Tibial nerve (tissue), 4 donors: ENCODE measurements at regions not wholly inside any gene's neighbourhood (a gene's known extent, or its start where the extent isn't known, plus 50 kb on each side); places are given as distances from the start of the nearest gene placed in this dataset.

Experiments
- DNase-seq, 2 donors: peaks; one replicate each; pipeline ENCODE4 v3.0.0-alpha.2; 2019; ENCODE audit warnings: low spot score in 2 of 2
- H3K27ac ChIP-seq, 4 donors: fragments of 200-600 bp; sonication (generic) in 3 of 4; one replicate each; pipeline ENCODE4 v1.5.1; 2017 to 2019; ENCODE audit warnings: mild to moderate bottlenecking in 1 of 4
- H3K27me3 ChIP-seq, 2 donors: fragments of 200-600 bp; sonication (generic) in 1 of 2; one replicate each; pipeline versions ENCODE4 v1.5.1 to v1.6.0; 2017 to 2019
- H3K36me3 ChIP-seq, 3 donors: fragments of 200-600 bp; sonication (generic); one replicate each; pipeline ENCODE4 v1.5.1; 2018 to 2019
- H3K4me1 ChIP-seq, 4 donors: fragments of 200-600 bp; sonication (generic) in 3 of 4; one replicate each; pipeline ENCODE4 v1.5.1; 2017 to 2019
- H3K4me3 ChIP-seq, 4 donors: fragments of 200-600 bp; sonication (generic) in 3 of 4; one replicate each; pipeline ENCODE4 v1.5.1; 2017 to 2019; ENCODE audit warnings: mild to moderate bottlenecking in 1 of 4, moderate library complexity in 1 of 4
- H3K9me3 ChIP-seq, 4 donors: fragments of 200-600 bp; sonication (generic) in 3 of 4; one replicate each; pipeline ENCODE4 v1.5.1; 2017 to 2019
- EP300 ChIP-seq, 2 donors: sonication (generic); formaldehyde crosslinking; IDR thresholded peaks; one replicate each; pipeline ENCODE4 v1.6.1; 2017; ENCODE audit warnings: antibody characterized with exemption in 2 of 2, mild to moderate bottlenecking in 1 of 2
- POLR2A ChIP-seq, 2 donors: fragments of 450-650 bp; IDR thresholded peaks; one replicate each; pipeline ENCODE4 v1.6.1; 2017; ENCODE audit warnings: antibody characterized with exemption in 2 of 2, mild to moderate bottlenecking in 2 of 2, moderate library complexity in 2 of 2
- WGBS, 2 donors: methylation state at CpG; one replicate each; pipeline ENCODE4 v1.1.5; 2018; 5-methylcytosine and 5-hydroxymethylcytosine counted together
- TF ChIP-seq, protein P1 (sequence below), 5 experiments: fragments of 200-600 bp in 3 of 5; fragments of 450-650 bp in 2 of 5; sonication (generic) in 3 of 5; IDR thresholded peaks; one replicate each; pipeline ENCODE4 v1.5.1; 2016 to 2019; ENCODE audit warnings: antibody characterized with exemption in 5 of 5, mild to moderate bottlenecking in 3 of 5, moderate library complexity in 2 of 5

DNA sequence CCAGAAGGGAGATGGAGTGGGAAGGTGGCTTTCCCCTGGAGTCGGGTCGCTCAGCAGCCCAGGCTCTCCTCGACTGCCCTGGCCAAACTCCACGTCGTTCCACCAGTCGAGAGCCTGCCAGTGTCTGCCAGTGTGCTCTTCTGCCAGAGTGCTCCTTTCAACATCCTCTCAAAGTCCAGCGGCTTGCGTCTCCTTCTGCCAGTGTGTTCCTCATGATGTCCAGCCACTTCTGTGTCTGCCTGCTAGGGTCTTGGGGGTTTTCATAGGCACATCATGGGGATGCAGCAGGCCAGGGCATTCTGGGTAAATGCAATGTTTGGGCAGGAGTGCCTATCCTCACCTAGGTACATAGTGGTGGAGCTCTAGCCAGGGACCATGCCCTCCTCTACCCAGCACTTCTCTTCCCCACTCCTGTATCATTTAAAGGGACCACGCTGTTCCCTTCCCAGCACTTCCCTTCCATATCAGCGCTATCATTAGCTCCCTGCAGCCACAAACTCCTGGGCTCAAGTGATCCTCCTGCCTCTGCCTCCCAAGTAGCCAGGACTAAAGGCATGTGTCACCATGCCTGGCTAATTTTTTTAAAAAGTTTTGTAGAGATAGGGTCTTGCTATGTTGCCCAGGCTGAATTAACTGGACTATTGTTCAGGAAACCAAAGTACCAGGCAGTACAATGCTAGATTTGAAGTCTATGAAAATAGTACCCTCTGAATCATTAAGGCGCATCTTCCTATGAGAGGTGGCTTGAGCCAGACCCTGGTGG is 62.9 kb upstream of the CLDN5 start:
- Histone ChIP-seq H3K27ac (no peak overlapping the region), H3K27me3 (no peaks in the 10 kb centered on the region), H3K4me3 (no peak overlapping the region), H3K9me3 (no peaks in the 10 kb centered on the region), H3K36me3 (no peaks in the 10 kb centered on the region), H3K4me1 (no peaks in the 10 kb centered on the region)
- TF ChIP-seq EP300 (IDR thresholded peaks at IDR 0.05) (no peak), POLR2A (IDR thresholded peaks at IDR 0.05) (no peak)
- TF ChIP-seq, protein P1, sequence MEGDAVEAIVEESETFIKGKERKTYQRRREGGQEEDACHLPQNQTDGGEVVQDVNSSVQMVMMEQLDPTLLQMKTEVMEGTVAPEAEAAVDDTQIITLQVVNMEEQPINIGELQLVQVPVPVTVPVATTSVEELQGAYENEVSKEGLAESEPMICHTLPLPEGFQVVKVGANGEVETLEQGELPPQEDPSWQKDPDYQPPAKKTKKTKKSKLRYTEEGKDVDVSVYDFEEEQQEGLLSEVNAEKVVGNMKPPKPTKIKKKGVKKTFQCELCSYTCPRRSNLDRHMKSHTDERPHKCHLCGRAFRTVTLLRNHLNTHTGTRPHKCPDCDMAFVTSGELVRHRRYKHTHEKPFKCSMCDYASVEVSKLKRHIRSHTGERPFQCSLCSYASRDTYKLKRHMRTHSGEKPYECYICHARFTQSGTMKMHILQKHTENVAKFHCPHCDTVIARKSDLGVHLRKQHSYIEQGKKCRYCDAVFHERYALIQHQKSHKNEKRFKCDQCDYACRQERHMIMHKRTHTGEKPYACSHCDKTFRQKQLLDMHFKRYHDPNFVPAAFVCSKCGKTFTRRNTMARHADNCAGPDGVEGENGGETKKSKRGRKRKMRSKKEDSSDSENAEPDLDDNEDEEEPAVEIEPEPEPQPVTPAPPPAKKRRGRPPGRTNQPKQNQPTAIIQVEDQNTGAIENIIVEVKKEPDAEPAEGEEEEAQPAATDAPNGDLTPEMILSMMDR (IDR thresholded peaks at IDR 0.05), result no peak
- WGBS, 2 donors, result 70 to 76% methylated on average over 11 of the region's 11 CpGs
- DNase-seq, result no peak

DNA sequence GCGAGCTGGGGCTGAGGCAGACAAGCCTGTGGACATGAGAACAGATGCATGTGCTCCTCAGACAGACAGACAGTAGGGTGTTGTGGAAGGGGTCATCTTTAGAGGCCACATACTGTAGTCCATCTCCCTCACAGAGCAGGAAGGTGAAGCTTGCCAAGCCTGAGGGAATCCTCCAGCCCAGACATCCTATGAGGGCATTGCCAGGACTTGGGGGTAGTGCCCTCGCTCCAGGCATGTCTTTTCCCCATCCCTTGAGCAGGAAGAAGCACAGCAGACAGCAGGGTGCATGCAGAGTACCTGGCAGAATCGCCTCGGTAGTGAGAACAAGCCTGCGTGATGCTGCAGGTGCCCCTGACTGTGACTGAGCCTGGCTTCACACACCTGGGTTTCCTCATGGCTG is 66.5 kb upstream of the CLDN5 start:
- no peak for DNase-seq
- no peaks in the 10 kb centered on the region for H3K36me3 ChIP-seq
- no peak overlapping the region for H3K27ac ChIP-seq
- H3K27me3 ChIP-seq, result no peaks in the 10 kb centered on the region
- 83 to 90% methylated on average over 5 of the region's 5 CpGs for WGBS, 2 donors
- no peaks in the 10 kb centered on the region for H3K4me1 ChIP-seq
- no peak overlapping the region for H3K4me3 ChIP-seq
- no peaks in the 10 kb centered on the region for H3K9me3 ChIP-seq
- TF ChIP-seq POLR2A (IDR thresholded peaks at IDR 0.05) (no peak), EP300 (IDR thresholded peaks at IDR 0.05) (no peak)
- TF ChIP-seq, protein P1 (IDR thresholded peaks at IDR 0.05), result no peak

DNA sequence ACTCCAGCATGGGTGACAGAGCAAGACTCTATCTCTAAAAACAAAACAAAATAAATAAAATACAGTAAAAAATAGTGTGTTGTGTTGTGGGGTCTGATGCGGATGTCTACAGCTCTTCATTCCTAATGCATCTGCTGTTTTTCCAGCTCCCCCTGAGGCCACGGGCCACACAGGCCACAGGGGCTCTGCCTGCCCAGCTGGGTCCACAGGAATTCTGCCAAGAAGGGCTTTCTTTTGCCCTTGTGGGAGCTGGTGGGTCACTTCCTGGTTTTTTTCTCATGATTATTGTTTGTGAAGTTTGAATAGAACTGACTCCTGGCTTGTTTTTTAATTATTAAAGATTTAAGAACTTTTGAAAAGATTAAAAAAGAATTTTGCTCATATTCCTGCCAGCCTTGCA is 67.4 kb upstream of the CLDN5 start:
- TF ChIP-seq POLR2A (IDR thresholded peaks at IDR 0.05) (no peak), EP300 (IDR thresholded peaks at IDR 0.05) (no peak)
- TF ChIP-seq, protein P1 (IDR thresholded peaks at IDR 0.05), result no peak

DNA sequence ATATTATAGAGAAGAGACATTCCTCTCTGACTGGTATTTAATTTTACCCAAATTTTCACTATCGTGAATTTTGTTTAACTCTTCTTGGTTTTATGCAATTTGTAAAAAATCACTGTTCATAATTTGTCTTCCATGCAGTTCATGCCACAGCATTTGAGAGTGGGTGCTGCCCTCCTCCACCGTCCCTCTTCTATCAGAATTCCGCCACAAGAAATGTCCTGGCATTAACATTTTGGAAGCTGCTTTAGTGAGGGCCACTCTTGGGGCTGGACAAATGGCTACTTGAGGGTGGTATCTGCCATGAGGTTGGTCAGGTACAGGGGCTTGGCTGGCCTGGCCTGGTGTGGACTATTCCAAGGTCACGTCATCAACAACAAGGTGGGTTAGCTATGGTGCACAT is 68.3 kb upstream of the CLDN5 start:
- no peak overlapping the region for H3K4me3 ChIP-seq
- no peaks in the 10 kb centered on the region for H3K9me3 ChIP-seq
- no peak for DNase-seq
- H3K27ac ChIP-seq, result no peak overlapping the region
- WGBS, 2 donors, result 81 to 88% methylated on average over 4 of the region's 4 CpGs
- H3K27me3 ChIP-seq, result no peaks in the 10 kb centered on the region
- TF ChIP-seq POLR2A (IDR thresholded peaks at IDR 0.05) (no peak), EP300 (IDR thresholded peaks at IDR 0.05) (no peak)
- TF ChIP-seq, protein P1 (IDR thresholded peaks at IDR 0.05), result no peak
- H3K4me1 ChIP-seq, result no peaks in the 10 kb centered on the region
- no peaks in the 10 kb centered on the region for H3K36me3 ChIP-seq

More for the DNA sequence above, 67.4 kb upstream of the CLDN5 start:
- H3K27ac ChIP-seq, result no peak overlapping the region
- no peaks in the 10 kb centered on the region for H3K4me1 ChIP-seq
- no peak overlapping the region for H3K4me3 ChIP-seq
- no peak for DNase-seq
- H3K9me3 ChIP-seq, result no peaks in the 10 kb centered on the region
- no peaks in the 10 kb centered on the region for H3K36me3 ChIP-seq
- WGBS, 2 donors, result 23 to 34% methylated on average over 2 of the region's 2 CpGs
- no peaks in the 10 kb centered on the region for H3K27me3 ChIP-seq

DNA sequence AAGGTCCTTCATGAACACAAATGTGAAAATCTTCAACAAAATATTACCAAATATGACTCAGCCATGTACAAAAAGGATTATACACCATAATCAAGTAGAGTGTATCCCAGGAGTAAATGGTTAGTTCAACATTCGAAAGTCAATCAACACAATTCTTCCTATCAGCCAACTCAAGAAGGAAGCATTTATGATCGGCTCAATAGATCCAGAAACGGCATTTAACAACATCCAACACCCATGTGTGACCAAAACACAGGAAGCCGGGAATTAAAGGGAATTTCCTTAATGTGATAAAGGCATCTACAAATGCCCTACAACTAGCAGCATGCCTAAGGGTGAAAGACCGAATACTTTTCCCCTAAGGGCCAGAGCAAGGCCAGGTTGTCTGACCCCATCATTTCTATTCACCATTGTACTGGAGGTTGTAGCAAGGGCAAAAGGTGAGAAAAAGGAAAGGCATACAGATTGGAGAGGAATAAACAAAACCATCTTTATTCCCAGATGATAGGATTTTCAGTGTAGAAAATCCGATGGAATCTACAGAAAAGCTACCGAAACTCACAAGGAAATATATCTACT is 69.9 kb upstream of the CLDN5 start:
- H3K4me3 ChIP-seq, result no peak overlapping the region
- no peaks in the 10 kb centered on the region for H3K9me3 ChIP-seq
- no peak overlapping the region for H3K27ac ChIP-seq
- TF ChIP-seq EP300 (IDR thresholded peaks at IDR 0.05) (no peak), POLR2A (IDR thresholded peaks at IDR 0.05) (no peak)
- TF ChIP-seq, protein P1 (IDR thresholded peaks at IDR 0.05), result no peak
- no peak for DNase-seq
- H3K27me3 ChIP-seq, result peaks cover 0 to 3% of the 10 kb centered on the region in 2 donors
- no peaks in the 10 kb centered on the region for H3K36me3 ChIP-seq
- H3K4me1 ChIP-seq, result no peaks in the 10 kb centered on the region
- 27 to 36% methylated on average over 7 of the region's 7 CpGs for WGBS, 2 donors
